HCT116 (cell line): ENCODE measurements at regions not wholly inside any gene's neighbourhood (a gene's known extent, or its start where the extent isn't known, plus 50 kb on each side); places are given as distances from the start of the nearest gene placed in this dataset.

Source experiments
- ATAC-seq: fragments of 200-7000 bp; cut with Tn5 transposase; 2 replicates; pipeline ENCODE4 v1.9.1; 2020; ENCODE audit warnings: mild to moderate bottlenecking, moderate library complexity
- BruUV-seq: library from RNA; stranded (reverse); fragments of 400-500 nt; replicated peaks from 2 replicates; lab custom pipeline; 2021; lab: Mats Ljungman, UMichigan
- CTCF ChIA-PET: fragments of 300-600 bp; sonication (Branson Sonifier 250); formaldehyde crosslinking; loops from one replicate; lab custom pipeline; 2021; ENCODE audit warnings: antibody characterized with exemption; lab: Charles Lee
- POLR2A ChIA-PET: fragments of 300-600, 350-600 bp; sonication (Branson Sonifier 250); formaldehyde crosslinking; loops from one replicate; lab custom pipeline; 2021; ENCODE audit warnings: antibody characterized with exemption; lab: Charles Lee
- RAD21 ChIA-PET, 2 experiments: fragments of 300-600 bp; sonication (Branson Sonifier 250); formaldehyde crosslinking; loops; one replicate each; lab custom pipeline; 2023; ENCODE audit warnings: low total read pairs in 2 of 2; ENCODE audit not compliant: uncharacterized antibody in 2 of 2, unreplicated experiment in 2 of 2, low non-redundant PET in 1 of 2; lab: Charles Lee
- DNase-seq: peaks from one replicate; pipeline ENCODE4 v3.0.0-alpha.2; 2010; ENCODE audit warnings: low read depth, low spot score
- H2AFZ ChIP-seq: fragments of 200-600 bp; shearing (Covaris generic), sonication (generic); 2 replicates; pipeline ENCODE4 v1.6.1; 2017; ENCODE audit warnings: low read depth, mixed run types, mixed read lengths, antibody characterized with exemption, low read length; ENCODE audit not compliant: poor library complexity, severe bottlenecking
- H3K27ac ChIP-seq: 2 replicates; pipeline ENCODE4 v1.5.1; 2012; ENCODE audit warnings: low read depth, low read length
- H3K27me3 ChIP-seq: fragments of 200-600 bp; sonication (generic); 2 replicates; pipeline ENCODE4 v1.6.1; 2016; ENCODE audit warnings: mixed run types, low read length, mixed read lengths; ENCODE audit not compliant: insufficient read depth
- H3K36me3 ChIP-seq, 2 experiments: fragments of 200-500 bp in 1 of 2; fragments of 200-600 bp in 1 of 2; sonication (Bioruptor generic) in 1 of 2; sonication (generic) in 1 of 2; 2 replicates each; pipeline versions ENCODE4 v1.5.1 to v1.6.1; 2014 to 2016; ENCODE audit warnings: low read length in 2 of 2, inconsistent platforms in 1 of 2, mixed read lengths in 1 of 2, mixed run types in 1 of 2; ENCODE audit not compliant: insufficient read depth in 2 of 2, control insufficient read depth in 1 of 2
- H3K4me1 ChIP-seq, 2 experiments: fragments of 200-600 bp in 1 of 2; sonication (generic) in 1 of 2; 2 replicates each; pipeline versions ENCODE4 v1.5.1 to v1.6.1; 2012 to 2017; ENCODE audit warnings: low read length in 2 of 2, inconsistent platforms in 1 of 2, mild to moderate bottlenecking in 1 of 2, mixed read lengths in 1 of 2, mixed run types in 1 of 2, moderate library complexity in 1 of 2; ENCODE audit not compliant: insufficient read depth in 2 of 2, control insufficient read depth in 1 of 2
- H3K4me2 ChIP-seq: fragments of 200-600 bp; sonication (generic); 2 replicates; pipeline ENCODE4 v1.6.1; 2017; ENCODE audit warnings: mixed run types, low read length, mixed read lengths
- H3K4me3 ChIP-seq, 2 experiments: fragments of 200-600 bp in 1 of 2; sonication (generic) in 1 of 2; replicated peaks in 1 of 2; 2 replicates each; pipeline ENCODE4 v1.5.1; 2011 to 2016; ENCODE audit warnings: low read length in 2 of 2, control low read depth in 1 of 2, low read depth in 1 of 2, mild to moderate bottlenecking in 1 of 2, mixed read lengths in 1 of 2, mixed run types in 1 of 2
- H3K79me2 ChIP-seq: fragments of 200-600 bp; sonication (generic); 2 replicates; pipeline ENCODE4 v1.6.1; 2017; ENCODE audit warnings: mild to moderate bottlenecking, mixed run types, low read length, moderate library complexity, mixed read lengths; ENCODE audit not compliant: insufficient read depth
- H3K9ac ChIP-seq: fragments of 200-600 bp; sonication (generic); 2 replicates; pipeline ENCODE4 v1.6.1; 2016; ENCODE audit warnings: low read length, mixed read lengths
- H3K9me2 ChIP-seq: fragments of 200-600 bp; sonication (generic), shearing (Covaris generic); 2 replicates; pipeline ENCODE4 v1.6.1; 2017; ENCODE audit warnings: mixed run types, mild to moderate bottlenecking, moderate library complexity; ENCODE audit not compliant: insufficient read depth
- H3K9me3 ChIP-seq, 2 experiments: fragments of 200-500 bp in 1 of 2; fragments of 200-600 bp in 1 of 2; sonication (Bioruptor generic) in 1 of 2; sonication (generic) in 1 of 2; 2 replicates each; pipeline ENCODE4 v1.6.1; 2014 to 2017; ENCODE audit warnings: low read length in 2 of 2, mixed read lengths in 2 of 2, inconsistent platforms in 1 of 2, low read depth in 1 of 2, mild to moderate bottlenecking in 1 of 2, mixed run types in 1 of 2, moderate library complexity in 1 of 2; ENCODE audit not compliant: control insufficient read depth in 1 of 2, insufficient read depth in 1 of 2
- H4K20me1 ChIP-seq: fragments of 200-600 bp; sonication (generic), shearing (Covaris generic); 2 replicates; pipeline ENCODE4 v1.6.1; 2017; ENCODE audit warnings: mixed run types, mild to moderate bottlenecking, moderate library complexity; ENCODE audit not compliant: insufficient read depth
- CEBPB ChIP-seq: IDR thresholded peaks from 2 replicates; pipeline ENCODE4 v1.6.1; 2012; ENCODE audit warnings: low read depth
- FOSL1 ChIP-seq: IDR thresholded peaks from 2 replicates; pipeline ENCODE4 v1.6.1; 2012; ENCODE audit warnings: low read depth
- POLR2A ChIP-seq: IDR thresholded peaks from 2 replicates; pipeline ENCODE4 v1.7.0; 2011; ENCODE audit warnings: borderline replicate concordance; ENCODE audit not compliant: insufficient read depth, insufficient read length; ENCODE audit errors: extremely low read depth
- RAD21 ChIP-seq: IDR thresholded peaks from 2 replicates; pipeline ENCODE4 v1.6.1; 2012; ENCODE audit warnings: low read depth, mild to moderate bottlenecking
- YY1 ChIP-seq: IDR thresholded peaks from 2 replicates; pipeline ENCODE4 v1.6.1; 2011; ENCODE audit warnings: low read length, low read depth, moderate library complexity, mild to moderate bottlenecking; ENCODE audit not compliant: insufficient replicate concordance; ENCODE audit errors: extremely low read depth
- ZNF274 ChIP-seq: fragments of 200-500 bp; sonication (Bioruptor generic); IDR thresholded peaks from 2 replicates; pipeline ENCODE4 v1.6.1; 2014; ENCODE audit warnings: mild to moderate bottlenecking, low read depth, low read length, inconsistent platforms
- intact Hi-C: fragments of 100-400 bp; cut with micrococcal nuclease; formaldehyde crosslinking; loops from 2 replicates; pipeline ENCODE4 v1.10.0; 2022
- TF ChIP-seq, protein P1 (sequence below): IDR thresholded peaks from 2 replicates; pipeline ENCODE4 v1.6.1; 2012

DNA sequence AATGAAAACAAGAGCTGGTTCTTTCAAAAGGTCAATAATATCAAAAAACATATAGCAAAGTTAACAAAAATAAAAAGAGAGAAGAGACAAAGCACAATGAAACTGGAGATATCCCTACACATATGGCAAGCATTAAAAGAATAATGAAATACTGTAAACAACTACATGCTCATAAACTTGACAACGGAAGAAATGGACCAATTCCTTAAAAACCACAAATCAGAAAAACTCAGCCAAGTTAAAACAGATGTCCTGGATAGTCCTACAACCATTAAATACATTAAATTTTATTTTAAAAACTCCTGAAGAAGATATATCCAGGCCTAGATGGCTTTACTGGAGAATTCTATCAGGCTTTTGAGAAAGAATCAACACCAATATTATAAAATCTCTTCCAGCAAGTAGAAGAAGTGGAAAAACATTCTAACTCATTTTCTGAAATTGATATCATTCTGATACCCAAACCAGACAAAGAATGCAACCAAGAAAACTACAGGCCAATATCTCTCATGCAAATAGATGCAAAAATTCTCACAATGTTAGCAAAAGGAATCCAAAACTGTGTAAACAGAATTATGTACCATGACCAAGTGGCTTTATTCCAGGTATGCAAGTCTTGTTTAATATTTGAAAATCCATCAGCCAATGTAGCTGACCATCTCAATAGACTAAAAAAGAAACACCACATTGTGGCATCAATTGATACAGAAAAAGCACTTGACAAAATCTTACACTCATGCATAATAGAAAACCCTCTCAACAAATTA lies 56.1 kb upstream of the LRRC7 start:
- DNase-seq (no peak), ATAC-seq (no peak)
- ChIA-PET POLR2A (no interaction called here), RAD21 (no interaction called here), CTCF (no interaction called here)
- intact Hi-C loops: no loop called here
- Histone ChIP-seq H3K4me3 (no peak overlapping the region), H2AFZ (no peak overlapping the region), H3K9me2 (no peaks in the 10 kb centered on the region), H3K27ac (no peak overlapping the region), H3K4me2 (no peak overlapping the region), H3K27me3 (peaks cover 9% of the 10 kb centered on the region; the same call in 1 of the 2 replicates), H4K20me1 (no peaks in the 10 kb centered on the region), H3K36me3 (no peaks in the 10 kb centered on the region), H3K79me2 (no peaks in the 10 kb centered on the region), H3K9ac (no peak overlapping the region), H3K4me1 (no peaks in the 10 kb centered on the region), H3K9me3 (no peaks in the 10 kb centered on the region)
- BruUV-seq: no TSS peak
- TF ChIP-seq POLR2A (no peak), CEBPB (no peak)
- TF ChIP-seq, all 23 proteins: peak for 0

- no peaks in the 10 kb centered on the region for H3K36me3 ChIP-seq
- ChIA-PET POLR2A (no interaction called here), RAD21 (no interaction called here), CTCF (no interaction called here)
- BruUV-seq: no TSS peak
- no peak overlapping the region for H3K4me3 ChIP-seq
- no peak overlapping the region for H3K4me2 ChIP-seq
- H4K20me1 ChIP-seq: no peaks in the 10 kb centered on the region
- H3K9ac ChIP-seq: no peak overlapping the region
- no peak overlapping the region for H3K27ac ChIP-seq
- H3K79me2 ChIP-seq: no peaks in the 10 kb centered on the region
- H3K9me2 ChIP-seq: no peaks in the 10 kb centered on the region
- no peaks in the 10 kb centered on the region for H3K4me1 ChIP-seq
- intact Hi-C loops: no loop called here
- no peaks in the 10 kb centered on the region for H3K9me3 ChIP-seq
- peaks cover 3% of the 10 kb centered on the region; the same call in 1 of the 2 replicates for H3K27me3 ChIP-seq
- DNase-seq (no peak), ATAC-seq (no peak)
- no peak for TF ChIP-seq FOSL1
- TF ChIP-seq, protein P1, sequence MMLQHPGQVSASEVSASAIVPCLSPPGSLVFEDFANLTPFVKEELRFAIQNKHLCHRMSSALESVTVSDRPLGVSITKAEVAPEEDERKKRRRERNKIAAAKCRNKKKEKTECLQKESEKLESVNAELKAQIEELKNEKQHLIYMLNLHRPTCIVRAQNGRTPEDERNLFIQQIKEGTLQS: no peak
- no peak for TF ChIP-seq RAD21
- no peak for TF ChIP-seq ZNF274
- no peak for TF ChIP-seq POLR2A
- no peak for TF ChIP-seq YY1
- H2AFZ ChIP-seq: no peak overlapping the region
Observed at GRCh38 chr1:69513601-69514000, 54.1 kb upstream of the LRRC7 start.
